ENCODE measurements at regions not wholly inside any gene's neighbourhood (a gene's known extent, or its start where the extent isn't known, plus 50 kb on each side); places are given as distances from the start of the nearest gene placed in this dataset.
A peak's percentile ranks its signal among the peaks of the same experiment; 100 is the strongest.

GRCh38 chr12:4111010-4111409 lies 162.6 kb upstream of the CCND2 start:
- no peak overlapping the region for H3K4me3 Mint-ChIP-seq (ENCODE audit: unreplicated experiment)
- TF ChIP-seq CTCF (IDR thresholded peaks at IDR 0.05), result no peak
- H3K9me3 Mint-ChIP-seq (ENCODE audit: low read depth), result no peaks in the 10 kb centered on the region
- H3K4me1 Mint-ChIP-seq (ENCODE audit: low read depth), result peaks cover 6% of the 10 kb centered on the region
- H3K27me3 Mint-ChIP-seq (ENCODE audit: low read depth), result peaks cover 33% of the 10 kb centered on the region
- no peak for DNase-seq (ENCODE audit: low spot score)
- no peak overlapping the region for H3K27ac Mint-ChIP-seq (ENCODE audit: unreplicated experiment)
- H3K36me3 Mint-ChIP-seq (ENCODE audit: low read depth), result peaks cover 1% of the 10 kb centered on the region

DNA sequence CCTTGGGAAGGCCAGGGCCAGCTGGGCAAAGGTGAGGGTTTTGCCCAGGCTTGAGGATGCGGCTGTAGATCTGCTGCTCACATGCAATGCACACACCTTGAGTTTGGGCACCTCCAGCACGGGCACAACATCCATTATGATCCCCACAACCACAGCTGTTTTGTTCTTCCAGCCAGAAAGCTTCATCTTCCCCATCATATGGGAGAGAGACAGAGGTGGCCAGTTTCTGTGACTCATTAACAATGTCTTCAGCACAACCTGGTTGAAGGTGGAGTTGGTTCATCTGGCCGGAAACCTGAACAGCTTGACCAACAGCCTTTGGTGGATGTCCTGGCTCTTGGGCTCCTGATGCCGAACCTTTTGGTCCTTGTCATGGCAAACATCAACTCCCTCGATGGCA lies 163.7 kb upstream of the CCND2 start:
- Mint-ChIP-seq H3K9me3 (ENCODE audit: low read depth) (no peaks in the 10 kb centered on the region), H3K36me3 (ENCODE audit: low read depth) (peaks cover 1% of the 10 kb centered on the region), H3K27ac (ENCODE audit: unreplicated experiment) (no peak overlapping the region), H3K4me1 (ENCODE audit: low read depth) (peaks cover 3% of the 10 kb centered on the region), H3K4me3 (ENCODE audit: unreplicated experiment) (no peak overlapping the region), H3K27me3 (ENCODE audit: low read depth) (peaks cover 30% of the 10 kb centered on the region)
- no peak for DNase-seq (ENCODE audit: low spot score)
- no peak for TF ChIP-seq CTCF (IDR thresholded peaks at IDR 0.05)

DNA sequence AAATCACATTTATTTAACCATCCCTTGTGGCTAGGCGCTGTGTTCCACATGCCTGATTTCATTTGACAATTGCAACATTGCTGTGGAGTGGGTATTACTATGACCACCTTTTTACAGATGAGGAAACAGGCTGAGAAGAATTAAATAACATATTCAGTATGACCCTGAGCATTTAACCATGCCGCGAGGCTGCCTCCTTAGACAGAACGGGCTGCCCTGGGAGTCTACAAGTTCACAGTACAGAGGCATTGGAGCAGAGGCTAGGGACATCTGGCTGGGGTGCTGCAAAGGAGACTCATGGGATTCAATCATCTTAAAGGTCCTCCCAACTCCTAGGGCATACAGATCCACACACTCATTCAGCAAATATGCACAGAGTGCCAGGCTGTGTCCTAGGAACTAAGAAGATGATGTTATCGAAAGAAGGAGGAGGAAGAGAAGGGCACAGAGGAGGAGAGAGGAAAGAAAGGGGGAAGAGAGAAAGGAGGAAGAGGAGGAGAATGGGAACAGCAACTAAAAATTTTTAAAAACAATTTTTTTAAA lies 164.7 kb upstream of the CCND2 start:
- H3K36me3 Mint-ChIP-seq (ENCODE audit: low read depth), result peaks cover 1% of the 10 kb centered on the region
- no peaks in the 10 kb centered on the region for H3K9me3 Mint-ChIP-seq (ENCODE audit: low read depth)
- H3K4me1 Mint-ChIP-seq (ENCODE audit: low read depth), result peaks cover 3% of the 10 kb centered on the region
- H3K27me3 Mint-ChIP-seq (ENCODE audit: low read depth), result peaks cover 30% of the 10 kb centered on the region
- DNase-seq (ENCODE audit: low spot score), result no peak
- TF ChIP-seq CTCF (IDR thresholded peaks at IDR 0.05), result no peak
- no peak overlapping the region for H3K4me3 Mint-ChIP-seq (ENCODE audit: unreplicated experiment)
- no peak overlapping the region for H3K27ac Mint-ChIP-seq (ENCODE audit: unreplicated experiment)

- Mint-ChIP-seq H3K36me3 (ENCODE audit: low read depth) (peaks cover 1% of the 10 kb centered on the region), H3K27me3 (ENCODE audit: low read depth) (peaks cover 35% of the 10 kb centered on the region)
- no peak for DNase-seq (ENCODE audit: low spot score)
Measured at GRCh38 chr12:4107911-4108697, 165.5 kb upstream of the CCND2 start.

DNA sequence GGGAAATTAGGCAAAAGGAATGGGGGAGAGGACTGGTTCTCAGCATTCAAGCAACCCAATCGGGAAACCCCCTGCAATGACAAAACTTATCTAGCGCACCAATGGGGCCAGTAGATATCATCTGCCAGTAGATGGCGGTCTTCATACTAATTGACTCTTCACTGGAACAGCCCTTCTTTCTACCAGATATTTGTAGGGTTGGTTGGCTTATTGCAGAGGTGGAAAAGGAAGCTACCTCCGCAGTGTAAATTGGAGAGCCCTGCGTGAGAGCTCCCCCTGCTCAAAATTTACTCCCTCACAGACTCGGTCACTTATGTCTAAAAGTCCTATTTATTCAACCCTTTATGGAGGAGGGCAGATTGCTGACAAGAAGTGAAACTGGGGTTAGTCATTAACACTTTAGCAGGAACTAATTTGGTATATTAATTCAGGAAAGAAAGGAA lies 166.1 kb upstream of the CCND2 start:
- TF ChIP-seq CTCF (IDR thresholded peaks at IDR 0.05), result peak; percentile 77
- Mint-ChIP-seq H3K36me3 (ENCODE audit: low read depth) (peaks cover 1% of the 10 kb centered on the region), H3K9me3 (ENCODE audit: low read depth) (no peaks in the 10 kb centered on the region), H3K4me1 (ENCODE audit: low read depth) (no peaks in the 10 kb centered on the region), H3K27me3 (ENCODE audit: low read depth) (peaks cover 39% of the 10 kb centered on the region), H3K4me3 (ENCODE audit: unreplicated experiment) (no peak overlapping the region), H3K27ac (ENCODE audit: unreplicated experiment) (no peak overlapping the region)
- no peak for DNase-seq (ENCODE audit: low spot score)

More at GRCh38 chr12:4107911-4108697, 165.5 kb upstream of the CCND2 start:
- Mint-ChIP-seq H3K4me3 (ENCODE audit: unreplicated experiment) (no peak overlapping the region), H3K9me3 (ENCODE audit: low read depth) (no peaks in the 10 kb centered on the region), H3K4me1 (ENCODE audit: low read depth) (peaks cover 3% of the 10 kb centered on the region), H3K27ac (ENCODE audit: unreplicated experiment) (no peak overlapping the region)
- TF ChIP-seq CTCF (IDR thresholded peaks at IDR 0.05), result no peak
